Testis (tissue), 2 donors: ENCODE measurements at regions not wholly inside any gene's neighbourhood (a gene's known extent, or its start where the extent isn't known, plus 50 kb on each side); places are given as distances from the start of the nearest gene placed in this dataset.

Source experiments
- DNase-seq: peaks from one replicate; pipeline ENCODE4 v3.0.0-alpha.2; 2019
- H3K27ac ChIP-seq, 2 donors: fragments of 200-600 bp; sonication (generic); one replicate each; pipeline ENCODE4 v1.5.1; 2019
- H3K27me3 ChIP-seq: fragments of 200-600 bp; sonication (generic); one replicate; pipeline ENCODE4 v1.5.1; 2019
- H3K36me3 ChIP-seq: fragments of 200-600 bp; sonication (generic); one replicate; pipeline ENCODE4 v1.5.1; 2017; ENCODE audit warnings: low read depth; ENCODE audit errors: missing control alignments
- H3K4me1 ChIP-seq: fragments of 200-600 bp; sonication (generic); one replicate; pipeline ENCODE4 v1.5.1; 2019
- H3K4me3 ChIP-seq, 2 donors: fragments of 200-600 bp; sonication (generic); one replicate each; pipeline ENCODE4 v1.5.1; 2017 to 2019
- H3K9me3 ChIP-seq: fragments of 200-600 bp; sonication (generic); one replicate; pipeline ENCODE4 v1.5.1; 2017
- POLR2A ChIP-seq: fragments of 450-650 bp; IDR thresholded peaks from one replicate; pipeline ENCODE4 v1.6.1; 2017; ENCODE audit warnings: antibody characterized with exemption, mild to moderate bottlenecking, moderate library complexity
- WGBS, 2 donors: methylation state at CpG; one replicate each; pipeline ENCODE4 v1.1.5; 2018; 5-methylcytosine and 5-hydroxymethylcytosine counted together
- intact Hi-C: fragments of 100-400 bp; cut with DNase I; formaldehyde crosslinking; loops from one replicate; pipeline ENCODE4 v1.15.1; 2023; ENCODE audit warnings: low total_unique reads
- TF ChIP-seq, protein P1 (sequence below), 3 experiments: fragments of 450-650 bp in 2 of 3; fragments of 200-600 bp in 1 of 3; sonication (generic) in 1 of 3; IDR thresholded peaks; one replicate each; pipeline ENCODE4 v1.5.1; 2016 to 2019; ENCODE audit warnings: antibody characterized with exemption in 3 of 3, mild to moderate bottlenecking in 2 of 3, moderate library complexity in 1 of 3

DNA sequence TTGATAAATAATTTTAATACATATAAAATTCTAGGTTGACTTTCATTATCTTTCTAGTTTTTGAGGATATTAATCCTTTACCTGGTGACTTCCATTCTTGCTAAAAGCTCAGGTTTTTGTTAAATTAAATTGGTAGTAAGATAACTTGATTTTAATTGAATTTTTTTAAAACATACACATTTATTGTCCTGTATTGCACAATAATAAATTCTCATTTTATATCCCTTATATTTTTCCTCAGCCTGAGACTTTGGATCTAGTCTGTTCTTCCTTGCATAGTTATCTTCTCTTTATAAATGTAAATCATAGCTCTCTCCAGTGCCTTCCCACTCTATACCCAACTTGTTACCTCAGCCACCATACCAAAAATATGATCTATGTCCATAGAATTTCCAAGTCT, 212.9 kb upstream of the CNTNAP2 start:
- Histone ChIP-seq H3K36me3 (no peaks in the 10 kb centered on the region), H3K4me3 (no peak overlapping the region), H3K27me3 (no peaks in the 10 kb centered on the region), H3K4me1 (no peaks in the 10 kb centered on the region), H3K27ac (no peak overlapping the region), H3K9me3 (no peaks in the 10 kb centered on the region)
- DNase-seq: no peak
- TF ChIP-seq, protein P1, sequence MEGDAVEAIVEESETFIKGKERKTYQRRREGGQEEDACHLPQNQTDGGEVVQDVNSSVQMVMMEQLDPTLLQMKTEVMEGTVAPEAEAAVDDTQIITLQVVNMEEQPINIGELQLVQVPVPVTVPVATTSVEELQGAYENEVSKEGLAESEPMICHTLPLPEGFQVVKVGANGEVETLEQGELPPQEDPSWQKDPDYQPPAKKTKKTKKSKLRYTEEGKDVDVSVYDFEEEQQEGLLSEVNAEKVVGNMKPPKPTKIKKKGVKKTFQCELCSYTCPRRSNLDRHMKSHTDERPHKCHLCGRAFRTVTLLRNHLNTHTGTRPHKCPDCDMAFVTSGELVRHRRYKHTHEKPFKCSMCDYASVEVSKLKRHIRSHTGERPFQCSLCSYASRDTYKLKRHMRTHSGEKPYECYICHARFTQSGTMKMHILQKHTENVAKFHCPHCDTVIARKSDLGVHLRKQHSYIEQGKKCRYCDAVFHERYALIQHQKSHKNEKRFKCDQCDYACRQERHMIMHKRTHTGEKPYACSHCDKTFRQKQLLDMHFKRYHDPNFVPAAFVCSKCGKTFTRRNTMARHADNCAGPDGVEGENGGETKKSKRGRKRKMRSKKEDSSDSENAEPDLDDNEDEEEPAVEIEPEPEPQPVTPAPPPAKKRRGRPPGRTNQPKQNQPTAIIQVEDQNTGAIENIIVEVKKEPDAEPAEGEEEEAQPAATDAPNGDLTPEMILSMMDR (IDR thresholded peaks at IDR 0.05): no peak
- no peak for TF ChIP-seq POLR2A
- intact Hi-C loops: no loop called here

DNA sequence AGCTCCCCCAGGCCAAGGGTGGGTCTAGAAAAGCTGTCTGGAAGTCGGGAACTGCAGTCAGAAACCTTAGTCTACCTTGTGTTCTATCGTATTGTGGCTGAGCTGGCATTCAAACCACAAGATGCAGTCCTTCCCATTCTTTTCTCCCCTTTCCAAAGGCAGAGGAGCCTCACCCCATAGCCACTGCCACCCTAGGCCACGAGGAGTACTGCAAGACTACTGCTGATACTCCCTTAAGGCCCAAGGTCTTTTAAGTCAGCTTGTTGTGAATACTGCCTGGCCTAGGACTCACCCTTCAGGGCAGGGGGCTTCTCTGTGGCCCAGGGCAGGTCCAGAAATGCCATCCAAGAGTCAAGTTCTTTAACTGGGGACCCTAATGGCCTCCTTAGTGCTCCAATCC, 214.5 kb upstream of the CNTNAP2 start:
- intact Hi-C loops: no loop called here
- WGBS, 2 donors: 66 to 80% methylated on average over 2 to 3 of the region's 3 CpGs
- TF ChIP-seq, protein P1 (IDR thresholded peaks at IDR 0.05): no peak
- no peak for TF ChIP-seq POLR2A
- Histone ChIP-seq H3K36me3 (no peaks in the 10 kb centered on the region), H3K4me3 (no peak overlapping the region), H3K4me1 (no peaks in the 10 kb centered on the region), H3K27ac (no peak overlapping the region), H3K9me3 (no peaks in the 10 kb centered on the region), H3K27me3 (no peaks in the 10 kb centered on the region)
- DNase-seq: no peak

DNA sequence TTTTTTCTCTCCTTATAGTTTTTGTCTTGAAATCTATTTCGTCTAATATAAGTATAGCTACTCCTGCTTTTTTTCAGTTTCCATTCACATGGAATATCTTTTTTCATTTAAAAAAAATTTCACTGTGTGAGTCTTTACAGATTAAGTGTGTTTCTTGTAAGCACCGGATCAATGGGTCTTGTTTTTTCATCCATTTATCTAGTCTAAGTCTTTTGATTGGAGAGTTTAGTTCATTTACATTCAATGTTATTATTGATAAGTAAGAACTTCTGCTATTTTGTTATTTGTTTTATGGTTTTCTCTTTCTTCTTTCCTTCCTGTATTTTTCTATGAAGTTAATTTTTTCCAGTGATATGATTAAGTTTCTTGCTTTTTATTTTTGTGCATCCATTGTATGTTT, 216.7 kb upstream of the CNTNAP2 start:
- TF ChIP-seq POLR2A: no peak
- TF ChIP-seq, protein P1 (IDR thresholded peaks at IDR 0.05): no peak
- no peaks in the 10 kb centered on the region for H3K36me3 ChIP-seq
- no peak overlapping the region for H3K27ac ChIP-seq
- WGBS, 2 donors: 87 to 95% methylated on average over 2 of the region's 2 CpGs
- H3K27me3 ChIP-seq: no peaks in the 10 kb centered on the region
- intact Hi-C loops: no loop called here
- no peak overlapping the region for H3K4me3 ChIP-seq
- DNase-seq: no peak
- no peaks in the 10 kb centered on the region for H3K9me3 ChIP-seq
- no peaks in the 10 kb centered on the region for H3K4me1 ChIP-seq

DNA sequence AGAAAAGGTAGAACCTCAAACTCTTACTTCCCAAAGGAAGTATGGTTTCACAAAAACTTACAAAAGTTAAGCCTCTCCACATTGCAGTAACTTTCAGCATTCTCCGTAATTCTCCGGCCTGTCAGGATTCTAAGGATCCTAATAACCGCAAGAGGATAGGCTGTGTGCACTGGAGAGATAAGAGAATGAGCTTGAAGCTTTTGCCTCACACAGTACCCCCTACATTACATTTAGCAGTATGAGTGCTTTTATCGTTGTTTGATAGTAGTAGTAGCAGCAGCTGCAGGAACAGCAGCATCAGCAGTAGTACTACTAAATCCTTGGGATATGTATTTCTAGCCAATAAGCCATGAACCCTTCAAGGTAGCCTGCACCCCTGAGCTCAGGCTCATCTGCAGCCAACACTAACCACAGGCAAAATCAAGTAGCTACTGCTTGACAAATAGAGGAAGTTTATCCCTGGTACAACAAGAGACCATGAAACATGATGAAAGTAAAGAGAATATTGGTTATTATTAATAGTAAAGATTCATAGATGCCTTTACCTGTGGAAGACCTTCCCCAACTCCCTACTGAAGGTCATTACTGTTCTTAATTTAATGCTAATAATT, 222.6 kb upstream of the CNTNAP2 start:
- no peak overlapping the region for H3K4me3 ChIP-seq
- H3K4me1 ChIP-seq: no peaks in the 10 kb centered on the region
- DNase-seq: no peak
- no peak for TF ChIP-seq POLR2A
- TF ChIP-seq, protein P1 (IDR thresholded peaks at IDR 0.05): no peak
- H3K27ac ChIP-seq: no peak overlapping the region
- no peaks in the 10 kb centered on the region for H3K9me3 ChIP-seq
- no peaks in the 10 kb centered on the region for H3K27me3 ChIP-seq
- no peaks in the 10 kb centered on the region for H3K36me3 ChIP-seq
- WGBS, 2 donors: 76 to 86% methylated on average over 4 of the region's 4 CpGs
- intact Hi-C loops: no loop called here
